ENCODE measurements at regions not wholly inside any gene's neighbourhood (a gene's known extent, or its start where the extent isn't known, plus 50 kb on each side); places are given as distances from the start of the nearest gene placed in this dataset.
"Not testable (repeated sequence)": the region's sequence is repeated elsewhere in the genome, so short reads cannot be mapped to it uniquely, and the experiment has no call there.

DNA sequence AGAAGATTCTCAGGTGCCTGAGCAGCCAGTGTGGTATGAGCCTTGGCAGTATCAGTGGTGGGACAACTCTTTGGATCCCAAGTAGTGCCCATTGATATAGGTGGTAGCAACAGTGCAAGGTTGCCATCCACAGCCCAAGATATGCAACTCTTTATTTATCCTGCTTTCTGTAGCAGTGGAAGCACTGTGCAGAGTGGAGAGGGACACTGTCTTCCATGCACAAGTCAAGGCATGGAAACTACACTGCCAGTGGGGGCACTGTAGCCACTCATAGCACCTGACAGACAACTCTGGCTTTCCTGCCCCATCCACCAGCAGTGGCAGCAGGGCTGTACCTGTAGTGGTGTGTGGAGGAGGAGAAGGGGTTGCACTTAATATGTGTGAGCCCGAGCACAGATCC, 409.6 kb upstream of the TMEFF2 start:
- POLR2A ChIA-PET: no interaction called here
- no peaks in the 10 kb centered on the region for H3K36me3 ChIP-seq (ENCODE audit: control insufficient read depth, insufficient read depth, low read length)
- CTCF ChIA-PET: no interaction called here
- Mint-ChIP-seq H3K4me1 (ENCODE audit: low read depth, unreplicated experiment) (no peaks in the 10 kb centered on the region), H3K27ac (ENCODE audit: unreplicated experiment) (no peak overlapping the region), H3K27me3 (ENCODE audit: insufficient read depth, unreplicated experiment) (no peaks in the 10 kb centered on the region), H3K9me3 (ENCODE audit: unreplicated experiment) (no peaks in the 10 kb centered on the region), H3K36me3 (ENCODE audit: insufficient read depth, unreplicated experiment) (no peaks in the 10 kb centered on the region), H3K4me3 (ENCODE audit: unreplicated experiment) (no peak overlapping the region)
- no peaks in the 10 kb centered on the region for H3K27me3 ChIP-seq (replicated peaks; ENCODE audit: control insufficient read depth, insufficient read depth, low read length)
- no peak overlapping the region for H3K4me3 ChIP-seq (ENCODE audit: low read depth, low read length)
- no TSS peak for BruUV-seq (replicated peaks)
- peak in 1 of 2 experiments; percentile 34 for DNase-seq
- TF ChIP-seq, protein P1, sequence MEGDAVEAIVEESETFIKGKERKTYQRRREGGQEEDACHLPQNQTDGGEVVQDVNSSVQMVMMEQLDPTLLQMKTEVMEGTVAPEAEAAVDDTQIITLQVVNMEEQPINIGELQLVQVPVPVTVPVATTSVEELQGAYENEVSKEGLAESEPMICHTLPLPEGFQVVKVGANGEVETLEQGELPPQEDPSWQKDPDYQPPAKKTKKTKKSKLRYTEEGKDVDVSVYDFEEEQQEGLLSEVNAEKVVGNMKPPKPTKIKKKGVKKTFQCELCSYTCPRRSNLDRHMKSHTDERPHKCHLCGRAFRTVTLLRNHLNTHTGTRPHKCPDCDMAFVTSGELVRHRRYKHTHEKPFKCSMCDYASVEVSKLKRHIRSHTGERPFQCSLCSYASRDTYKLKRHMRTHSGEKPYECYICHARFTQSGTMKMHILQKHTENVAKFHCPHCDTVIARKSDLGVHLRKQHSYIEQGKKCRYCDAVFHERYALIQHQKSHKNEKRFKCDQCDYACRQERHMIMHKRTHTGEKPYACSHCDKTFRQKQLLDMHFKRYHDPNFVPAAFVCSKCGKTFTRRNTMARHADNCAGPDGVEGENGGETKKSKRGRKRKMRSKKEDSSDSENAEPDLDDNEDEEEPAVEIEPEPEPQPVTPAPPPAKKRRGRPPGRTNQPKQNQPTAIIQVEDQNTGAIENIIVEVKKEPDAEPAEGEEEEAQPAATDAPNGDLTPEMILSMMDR (IDR thresholded peaks at IDR 0.05; ENCODE audit: insufficient read depth in 1 of 2, low read depth in 1 of 2, low read length in 1 of 2, severe bottlenecking in 1 of 2, unreplicated experiment in 1 of 2): peak in 1 of 2 experiments; percentile 25
- no peaks in the 10 kb centered on the region for H3K4me1 ChIP-seq
- no peaks in the 10 kb centered on the region for H3K9me3 ChIP-seq
- intact Hi-C loops (cut with micrococcal nuclease; ENCODE audit: unreplicated experiment): loop anchor here (10.0 kb wide), 1 partner anchor 279 kb away; no protein-coding TSS in a partner anchor

DNA sequence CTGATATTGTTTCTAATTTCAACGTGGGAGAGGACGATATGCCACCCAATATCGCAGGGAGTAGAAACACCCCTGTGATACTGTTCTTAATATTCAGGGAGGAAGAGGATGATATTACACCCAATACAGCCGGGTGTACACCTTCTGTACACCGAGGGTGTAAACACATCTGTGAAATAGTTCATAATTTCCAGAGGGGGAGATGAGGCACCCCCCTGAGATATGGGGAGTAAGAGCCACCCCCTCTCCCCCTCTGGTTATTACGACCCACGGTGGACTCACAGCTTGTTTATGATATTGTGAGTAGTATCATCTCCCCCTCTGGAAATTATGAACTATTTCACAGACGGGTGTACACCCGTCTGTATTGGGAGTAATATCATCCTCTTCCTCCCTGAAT, 403.9 kb upstream of the TMEFF2 start:
- H3K36me3 Mint-ChIP-seq (ENCODE audit: insufficient read depth, unreplicated experiment); CTCF ChIA-PET; H3K4me3 ChIP-seq (ENCODE audit: low read depth, low read length); H3K27me3 Mint-ChIP-seq (ENCODE audit: insufficient read depth, unreplicated experiment); H3K27ac Mint-ChIP-seq (ENCODE audit: unreplicated experiment); H3K27me3 ChIP-seq (replicated peaks; ENCODE audit: control insufficient read depth, insufficient read depth, low read length); H3K9me3 Mint-ChIP-seq (ENCODE audit: unreplicated experiment); H3K36me3 ChIP-seq (ENCODE audit: control insufficient read depth, insufficient read depth, low read length); intact Hi-C loops (cut with micrococcal nuclease; ENCODE audit: unreplicated experiment); H3K9me3 ChIP-seq; H3K4me1 Mint-ChIP-seq (ENCODE audit: low read depth, unreplicated experiment); BruUV-seq (replicated peaks); DNase-seq; POLR2A ChIA-PET; H3K4me3 Mint-ChIP-seq (ENCODE audit: unreplicated experiment); H3K4me1 ChIP-seq: not testable (repeated sequence)

DNA sequence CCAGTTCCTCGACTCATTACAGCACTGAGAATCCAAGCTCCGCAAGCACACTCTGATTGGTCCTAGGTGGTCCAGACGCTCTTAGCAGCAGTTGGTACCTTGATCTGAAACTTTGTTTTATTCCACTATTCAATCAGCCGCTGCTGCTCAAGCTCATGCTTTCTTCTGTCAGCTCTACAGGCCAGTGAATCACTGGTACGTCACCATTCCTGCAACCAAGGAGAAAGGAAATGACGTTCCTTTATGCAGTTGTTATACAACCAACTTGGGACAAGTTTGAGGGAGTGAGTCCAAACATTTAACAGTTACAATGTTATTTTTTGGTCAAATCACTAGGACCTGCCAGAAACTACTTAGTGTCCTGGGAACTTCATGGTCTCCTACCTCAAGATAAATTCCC, 398.8 kb upstream of the TMEFF2 start:
- CTCF ChIA-PET: no interaction called here

More for the DNA sequence above, 398.8 kb upstream of the TMEFF2 start:
- H3K27ac Mint-ChIP-seq (ENCODE audit: unreplicated experiment): no peak overlapping the region
- BruUV-seq (replicated peaks): no TSS peak
- H3K9me3 ChIP-seq: no peaks in the 10 kb centered on the region
- no peaks in the 10 kb centered on the region for H3K4me1 Mint-ChIP-seq (ENCODE audit: low read depth, unreplicated experiment)
- intact Hi-C loops (cut with micrococcal nuclease; ENCODE audit: unreplicated experiment): no loop called here
- no peak overlapping the region for H3K4me3 ChIP-seq (ENCODE audit: low read depth, low read length)
- no peaks in the 10 kb centered on the region for H3K27me3 ChIP-seq (replicated peaks; ENCODE audit: control insufficient read depth, insufficient read depth, low read length)
- H3K4me1 ChIP-seq: no peaks in the 10 kb centered on the region
- H3K4me3 Mint-ChIP-seq (ENCODE audit: unreplicated experiment): no peak overlapping the region
- no peaks in the 10 kb centered on the region for H3K9me3 Mint-ChIP-seq (ENCODE audit: unreplicated experiment)
- TF ChIP-seq, protein P1 (IDR thresholded peaks at IDR 0.05; ENCODE audit: insufficient read depth in 1 of 2, low read depth in 1 of 2, low read length in 1 of 2, severe bottlenecking in 1 of 2, unreplicated experiment in 1 of 2): no peak
- no peaks in the 10 kb centered on the region for H3K36me3 ChIP-seq (ENCODE audit: control insufficient read depth, insufficient read depth, low read length)
- POLR2A ChIA-PET: no interaction called here
- DNase-seq: no peak
- H3K27me3 Mint-ChIP-seq (ENCODE audit: insufficient read depth, unreplicated experiment): peaks cover 3% of the 10 kb centered on the region
- H3K36me3 Mint-ChIP-seq (ENCODE audit: insufficient read depth, unreplicated experiment): no peaks in the 10 kb centered on the region
